Breast epithelium (tissue), 4 donors: ENCODE measurements at regions not wholly inside any gene's neighbourhood (a gene's known extent, or its start where the extent isn't known, plus 50 kb on each side); places are given as distances from the start of the nearest gene placed in this dataset.
"Not testable (repeated sequence)": the region's sequence is repeated elsewhere in the genome, so short reads cannot be mapped to it uniquely, and the experiment has no call there.

Experiments
- DNase-seq, 2 donors: peaks; one replicate each; pipeline ENCODE4 v3.0.0-alpha.2; 2019; ENCODE audit warnings: low spot score in 2 of 2
- H3K27ac ChIP-seq, 2 donors: fragments of 200-600 bp; sonication (generic) in 1 of 2; one replicate each; pipeline ENCODE4 v1.5.1; 2016 to 2019; ENCODE audit warnings: mild to moderate bottlenecking in 1 of 2
- H3K27me3 ChIP-seq, 2 donors: fragments of 200-600 bp; sonication (generic) in 1 of 2; one replicate each; pipeline versions ENCODE4 v1.5.1 to v1.6.0; 2017 to 2019; ENCODE audit warnings: control low read depth in 1 of 2, mild to moderate bottlenecking in 1 of 2
- H3K36me3 ChIP-seq: fragments of 200-600 bp; one replicate; pipeline ENCODE4 v1.5.1; 2019
- H3K4me1 ChIP-seq, 2 donors: fragments of 200-600 bp; sonication (generic); one replicate each; pipeline ENCODE4 v1.5.1; 2016 to 2019; ENCODE audit warnings: control low read depth in 1 of 2
- H3K4me3 ChIP-seq, 3 donors: fragments of 200-600 bp; sonication (generic); 1 replicate in 2 of 3; 2 replicates in 1 of 3; pipeline ENCODE4 v1.5.1; 2016 to 2019; ENCODE audit warnings: mild to moderate bottlenecking in 3 of 3, moderate library complexity in 2 of 3
- H3K9me3 ChIP-seq, 2 donors: fragments of 200-600 bp; sonication (generic) in 1 of 2; one replicate each; pipeline ENCODE4 v1.5.1; 2016 to 2019; ENCODE audit warnings: control low read depth in 1 of 2
- intact Hi-C: fragments of 100-400 bp; cut with DNase I; formaldehyde crosslinking; loops from one replicate; pipeline ENCODE4 v1.15.1; 2023; ENCODE audit warnings: low total_unique reads

- H3K27ac ChIP-seq, H3K4me3 ChIP-seq, DNase-seq, intact Hi-C loops, H3K36me3 ChIP-seq, H3K9me3 ChIP-seq, H3K4me1 ChIP-seq, H3K27me3 ChIP-seq: not testable (repeated sequence)
Observed at GRCh38 chr4:118631321-118632050, 53.7 kb upstream of the METTL14 start.

DNA sequence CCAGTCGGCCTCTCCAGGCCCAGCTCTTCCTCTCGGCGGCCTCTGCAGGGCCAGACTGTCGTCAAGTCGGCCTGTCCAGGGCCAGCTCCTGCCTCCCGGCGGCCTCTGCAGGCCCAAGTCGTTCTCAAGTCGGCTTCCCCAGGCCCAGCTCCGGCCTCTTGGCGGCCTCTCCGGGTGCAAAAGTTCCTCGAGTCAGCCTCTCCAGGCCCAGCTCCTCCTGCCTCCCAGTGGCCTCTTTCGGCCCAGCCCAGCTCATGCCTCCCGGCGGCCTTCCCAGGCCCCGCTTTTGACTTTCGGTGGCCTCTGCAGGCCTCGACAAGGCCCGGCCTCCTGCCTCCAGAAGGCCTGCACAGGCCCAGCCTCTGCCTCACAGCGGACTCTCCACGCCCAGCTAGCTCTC, 51.7 kb upstream of the METTL14 start:
- H3K27me3 ChIP-seq, H3K36me3 ChIP-seq, H3K4me1 ChIP-seq, H3K4me3 ChIP-seq, H3K27ac ChIP-seq, DNase-seq, intact Hi-C loops, H3K9me3 ChIP-seq: not testable (repeated sequence)

DNA sequence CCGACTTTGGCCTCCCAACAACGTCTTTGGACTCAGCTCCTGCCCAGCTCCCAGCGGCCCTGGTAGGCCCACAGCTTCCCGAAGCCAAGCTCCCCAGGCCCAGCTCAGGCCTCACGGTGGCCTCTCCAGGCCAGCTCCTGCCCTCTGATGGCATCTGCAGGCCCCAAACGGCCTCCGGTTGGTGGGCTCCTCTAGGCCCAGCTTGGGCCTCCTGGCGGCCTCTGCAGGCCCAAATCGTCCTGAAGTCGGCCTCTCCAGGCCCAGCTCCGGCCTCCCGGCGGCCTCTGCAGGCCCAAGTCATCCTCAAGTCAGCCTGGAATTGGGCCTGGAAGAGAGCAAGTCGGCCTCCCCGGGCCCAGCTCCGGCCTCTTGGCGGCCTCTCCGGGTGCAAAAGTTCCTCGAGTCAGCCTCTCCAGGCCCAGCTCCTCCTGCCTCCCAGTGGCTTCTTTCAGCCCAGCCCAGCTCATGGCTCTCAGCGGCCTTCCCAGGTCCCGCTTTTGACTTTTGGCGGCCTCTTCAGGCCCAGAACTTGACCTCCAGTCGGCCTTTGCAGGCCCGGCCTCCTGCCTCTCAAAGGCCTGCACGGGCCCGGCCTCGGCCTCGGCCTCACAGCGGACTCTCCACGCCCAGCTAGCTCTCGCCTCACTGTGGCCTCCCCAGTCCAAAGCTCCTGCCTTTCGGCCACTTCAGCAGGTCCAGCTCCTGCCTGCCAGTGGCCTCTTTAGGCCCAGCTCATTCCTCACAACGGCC, 50.9 kb upstream of the METTL14 start:
- H3K27ac ChIP-seq, H3K4me3 ChIP-seq, DNase-seq, H3K9me3 ChIP-seq, H3K27me3 ChIP-seq, H3K36me3 ChIP-seq, H3K4me1 ChIP-seq, intact Hi-C loops: not testable (repeated sequence)
